MCF 10A (cell line): ENCODE measurements at regions not wholly inside any gene's neighbourhood (a gene's known extent, or its start where the extent isn't known, plus 50 kb on each side); places are given as distances from the start of the nearest gene placed in this dataset.

Experiments
- BruUV-seq: library from RNA; stranded (reverse); fragments of 400-500 nt; replicated peaks from 2 replicates; lab custom pipeline; 2021; lab: Mats Ljungman, UMichigan
- CTCF ChIA-PET: fragments of 300-600 bp; sonication (Branson Sonifier 250); formaldehyde crosslinking; extraction: SDS; loops from one replicate; lab custom pipeline; 2021; ENCODE audit warnings: antibody characterized with exemption, inconsistent platforms; lab: Yijun Ruan, JAX
- POLR2A ChIA-PET: fragments of 300-600, 350-650 bp; sonication (Branson Sonifier 250); formaldehyde crosslinking; extraction: SDS; loops from one replicate; lab custom pipeline; 2020; ENCODE audit warnings: antibody characterized with exemption, inconsistent platforms; lab: Yijun Ruan, JAX
- DNase-seq: peaks from one replicate; pipeline ENCODE4 v3.0.0-alpha.2; 2018; ENCODE audit not compliant: unreplicated experiment
- H3K27ac Mint-ChIP-seq: one replicate; pipeline ENCODE4 v1.8.0; 2022; ENCODE audit warnings: mild to moderate bottlenecking, low read depth, mixed read lengths; ENCODE audit not compliant: unreplicated experiment
- H3K27me3 Mint-ChIP-seq: one replicate; pipeline ENCODE4 v1.8.0; 2022; ENCODE audit warnings: mixed read lengths; ENCODE audit not compliant: insufficient read depth, unreplicated experiment
- H3K36me3 Mint-ChIP-seq: one replicate; pipeline ENCODE4 v1.8.0; 2022; ENCODE audit warnings: mild to moderate bottlenecking, moderate library complexity, mixed read lengths; ENCODE audit not compliant: insufficient read depth, unreplicated experiment
- H3K4me1 Mint-ChIP-seq: one replicate; pipeline ENCODE4 v1.8.0; 2022; ENCODE audit warnings: mixed read lengths; ENCODE audit not compliant: insufficient read depth, unreplicated experiment
- H3K4me3 Mint-ChIP-seq: one replicate; pipeline ENCODE4 v1.8.0; 2022; ENCODE audit warnings: mild to moderate bottlenecking, moderate library complexity, mixed read lengths; ENCODE audit not compliant: unreplicated experiment
- H3K9me3 Mint-ChIP-seq: one replicate; pipeline ENCODE4 v1.8.0; 2022; ENCODE audit warnings: mixed read lengths; ENCODE audit not compliant: unreplicated experiment
- CTCF ChIP-seq: fragments of 200-600 bp; IDR thresholded peaks from one replicate; pipeline ENCODE4 v1.8.0; 2022; ENCODE audit warnings: antibody characterized with exemption, mild to moderate bottlenecking; ENCODE audit not compliant: unreplicated experiment
- intact Hi-C: fragments of 100-400 bp; cut with micrococcal nuclease; formaldehyde crosslinking; loops from 2 replicates; pipeline ENCODE4 v1.14.1; 2022

- BruUV-seq = no TSS peak
- no peaks in the 10 kb centered on the region for H3K4me1 Mint-ChIP-seq
- H3K27ac Mint-ChIP-seq = no peak overlapping the region
- intact Hi-C loops = no loop called here
- H3K4me3 Mint-ChIP-seq = no peak overlapping the region
- H3K9me3 Mint-ChIP-seq = no peaks in the 10 kb centered on the region
- no peak for TF ChIP-seq CTCF
- no peaks in the 10 kb centered on the region for H3K27me3 Mint-ChIP-seq
- no peaks in the 10 kb centered on the region for H3K36me3 Mint-ChIP-seq
- CTCF ChIA-PET = no interaction called here
- DNase-seq = no peak
- POLR2A ChIA-PET = interaction anchor here (0.8 kb wide), 1 partner anchor 11 kb away, joined by 4 read pairs; no protein-coding TSS in a partner anchor
These were observed 161.4 kb downstream of the TMEM200A start for GRCh38 chr6:130527173-130527572.

GRCh38 chr6:130529569-130530149 lies 163.8 kb downstream of the TMEM200A start:
- TF ChIP-seq CTCF = no peak
- H3K27me3 Mint-ChIP-seq = no peaks in the 10 kb centered on the region
- H3K4me3 Mint-ChIP-seq = no peak overlapping the region
- no peaks in the 10 kb centered on the region for H3K36me3 Mint-ChIP-seq
- no peak overlapping the region for H3K27ac Mint-ChIP-seq
- ChIA-PET CTCF (interaction anchor here (0.7 kb wide), 1 partner anchor 171 kb away, joined by 3 read pairs; no protein-coding TSS in a partner anchor), POLR2A (no interaction called here)
- no TSS peak for BruUV-seq
- no peak for DNase-seq
- H3K9me3 Mint-ChIP-seq = no peaks in the 10 kb centered on the region
- intact Hi-C loops = no loop called here
- H3K4me1 Mint-ChIP-seq = no peaks in the 10 kb centered on the region

GRCh38 chr6:130534627-130535026 lies 168.8 kb downstream of the TMEM200A start:
- peaks cover 9% of the 10 kb centered on the region for H3K9me3 Mint-ChIP-seq
- H3K36me3 Mint-ChIP-seq = no peaks in the 10 kb centered on the region
- no peak for TF ChIP-seq CTCF
- CTCF ChIA-PET = interaction anchor here (0.6 kb wide), 1 partner anchor 26 kb away, joined by 3 read pairs; no protein-coding TSS in a partner anchor
- H3K27me3 Mint-ChIP-seq = no peaks in the 10 kb centered on the region
- no peak for DNase-seq
- H3K27ac Mint-ChIP-seq = no peak overlapping the region
- POLR2A ChIA-PET = no interaction called here
- no peaks in the 10 kb centered on the region for H3K4me1 Mint-ChIP-seq
- no peak overlapping the region for H3K4me3 Mint-ChIP-seq
- intact Hi-C loops = no loop called here
- BruUV-seq = no TSS peak

GRCh38 chr6:130535242-130535641 lies 169.4 kb downstream of the TMEM200A start:
- no peak for TF ChIP-seq CTCF
- no TSS peak for BruUV-seq
- H3K4me1 Mint-ChIP-seq = no peaks in the 10 kb centered on the region
- peaks cover 15% of the 10 kb centered on the region for H3K9me3 Mint-ChIP-seq
- no peaks in the 10 kb centered on the region for H3K36me3 Mint-ChIP-seq
- H3K4me3 Mint-ChIP-seq = no peak overlapping the region
- POLR2A ChIA-PET = interaction anchor here (1.0 kb wide), 1 partner anchor 9 kb away, joined by 3 read pairs; no protein-coding TSS in a partner anchor
- intact Hi-C loops = no loop called here
- H3K27me3 Mint-ChIP-seq = no peaks in the 10 kb centered on the region
- no peak for DNase-seq
- H3K27ac Mint-ChIP-seq = no peak overlapping the region
- CTCF ChIA-PET = no interaction called here
